Keratinocyte (primary cell): ENCODE measurements at regions not wholly inside any gene's neighbourhood (a gene's known extent, or its start where the extent isn't known, plus 50 kb on each side); places are given as distances from the start of the nearest gene placed in this dataset.

ENCODE experiments used
- DNase-seq: peaks from one replicate; pipeline ENCODE4 v3.0.0-alpha.2; 2011; ENCODE audit warnings: low read depth, missing footprints, low spot score
- FAIRE-seq: peaks from 2 replicates; lab custom pipeline; 2011; peaks lifted over from hg19 to GRCh38; lab: Jason Lieb, UNC
- H2AFZ ChIP-seq: 2 replicates; pipeline ENCODE4 v1.6.0; 2012; ENCODE audit warnings: low read length, control low read depth, inconsistent platforms; ENCODE audit not compliant: control insufficient read depth
- H3K27ac ChIP-seq: 2 replicates; pipeline ENCODE4 v1.5.1; 2011; ENCODE audit warnings: low read length; ENCODE audit not compliant: control insufficient read depth, insufficient read depth
- H3K27me3 ChIP-seq: 3 replicates; pipeline ENCODE4 v1.6.0; 2011; ENCODE audit warnings: low read length; ENCODE audit not compliant: control insufficient read depth, insufficient read depth; ENCODE audit errors: extremely low read depth
- H3K36me3 ChIP-seq, 2 experiments: 2 replicates in 1 of 2; 3 replicates in 1 of 2; pipeline ENCODE4 v1.5.1; 2011; ENCODE audit warnings: low read length in 2 of 2, mild to moderate bottlenecking in 1 of 2; ENCODE audit not compliant: control insufficient read depth in 2 of 2, insufficient read depth in 2 of 2; ENCODE audit errors: extremely low read depth in 1 of 2
- H3K4me1 ChIP-seq: 3 replicates; pipeline ENCODE4 v1.5.1; 2011; ENCODE audit warnings: low read length; ENCODE audit not compliant: control insufficient read depth, insufficient read depth; ENCODE audit errors: extremely low read depth
- H3K4me2 ChIP-seq: 3 replicates; pipeline ENCODE4 v1.6.0; 2011; ENCODE audit warnings: low read depth, low read length; ENCODE audit not compliant: control insufficient read depth, insufficient read depth; ENCODE audit errors: extremely low read depth
- H3K4me3 ChIP-seq, 3 experiments: fragments of 200-600 bp in 1 of 3; sonication (generic) in 1 of 3; 2 replicates in 2 of 3; 3 replicates in 1 of 3; pipeline ENCODE4 v1.5.1; 2011 to 2016; ENCODE audit warnings: low read length in 3 of 3, mild to moderate bottlenecking in 3 of 3, control low read depth in 2 of 3, inconsistent platforms in 1 of 3, low read depth in 1 of 3, mixed read lengths in 1 of 3, mixed run types in 1 of 3, moderate library complexity in 1 of 3; ENCODE audit not compliant: control insufficient read depth in 2 of 3, insufficient read depth in 2 of 3; ENCODE audit errors: extremely low read depth in 1 of 3
- H3K79me2 ChIP-seq: 2 replicates; pipeline ENCODE4 v1.6.0; 2012; ENCODE audit warnings: low read length; ENCODE audit not compliant: control insufficient read depth, insufficient read depth
- H3K9ac ChIP-seq: 3 replicates; pipeline ENCODE4 v1.6.0; 2011; ENCODE audit warnings: low read length; ENCODE audit not compliant: control insufficient read depth, insufficient read depth; ENCODE audit errors: extremely low read depth
- H3K9me1 ChIP-seq: 3 replicates; pipeline ENCODE4 v1.6.0; 2011; ENCODE audit warnings: low read length; ENCODE audit not compliant: control insufficient read depth, insufficient read depth; ENCODE audit errors: extremely low read depth
- H3K9me3 ChIP-seq: 2 replicates; pipeline ENCODE4 v1.5.1; 2012; ENCODE audit warnings: low read depth, low read length; ENCODE audit not compliant: control insufficient read depth
- H4K20me1 ChIP-seq: 3 replicates; pipeline ENCODE4 v1.6.0; 2011; ENCODE audit warnings: low read length; ENCODE audit not compliant: control insufficient read depth, insufficient read depth; ENCODE audit errors: extremely low read depth
- EZH2 ChIP-seq: IDR thresholded peaks from one replicate; pipeline ENCODE4 v1.6.1; 2012; ENCODE audit warnings: inconsistent platforms, mild to moderate bottlenecking, low read length, moderate library complexity
- dilution Hi-C: fragments of 300-500 bp; cut with MboI; formaldehyde crosslinking; loops from one replicate; pipeline ENCODE4 v1.7.0; 2020; ENCODE audit warnings: low sequenced_read_pairs; ENCODE audit not compliant: extremely low pct_ligation_motif_present
- TF ChIP-seq, protein P1 (sequence below), 3 experiments: IDR thresholded peaks in 1 of 3; conservative IDR thresholded peaks in 1 of 3; optimal IDR thresholded peaks in 1 of 3; 2 replicates in 2 of 3; 3 replicates in 1 of 3; pipeline versions ENCODE3 to v1.5.1; 2011; ENCODE audit warnings: low read length in 3 of 3, mild to moderate bottlenecking in 3 of 3, moderate library complexity in 2 of 3, control low read depth in 1 of 3, inconsistent platforms in 1 of 3; ENCODE audit not compliant: insufficient read depth in 2 of 3; ENCODE audit errors: extremely low read depth in 1 of 3

DNA sequence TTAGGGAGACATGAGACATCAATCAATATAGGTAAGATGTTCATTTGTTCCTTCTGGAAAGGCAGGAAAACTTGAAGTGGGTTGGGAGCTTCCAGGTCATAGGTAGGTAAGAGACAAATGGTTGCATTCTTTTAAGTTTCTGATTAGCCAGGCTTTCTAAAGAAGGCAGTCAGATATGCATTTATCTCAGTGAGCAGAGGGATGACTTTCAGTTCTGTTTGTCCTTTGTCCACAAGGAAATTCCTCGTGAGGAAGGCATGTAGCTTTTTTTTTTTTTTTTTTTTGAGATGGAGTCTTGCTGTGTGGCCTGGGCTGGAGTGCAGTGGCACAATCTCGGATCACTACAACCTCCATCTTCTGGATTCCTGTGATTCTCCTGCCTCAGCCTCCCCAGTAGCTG, 155.3 kb upstream of the ABCA1 start:
- DNase-seq: no peak
- no peak overlapping the region for H3K4me2 ChIP-seq
- no peak overlapping the region for H3K27ac ChIP-seq
- no peaks in the 10 kb centered on the region for H3K9me1 ChIP-seq
- H3K36me3 ChIP-seq: no peaks in the 10 kb centered on the region
- no peaks in the 10 kb centered on the region for H3K79me2 ChIP-seq
- H3K27me3 ChIP-seq: no peaks in the 10 kb centered on the region
- TF ChIP-seq, protein P1, sequence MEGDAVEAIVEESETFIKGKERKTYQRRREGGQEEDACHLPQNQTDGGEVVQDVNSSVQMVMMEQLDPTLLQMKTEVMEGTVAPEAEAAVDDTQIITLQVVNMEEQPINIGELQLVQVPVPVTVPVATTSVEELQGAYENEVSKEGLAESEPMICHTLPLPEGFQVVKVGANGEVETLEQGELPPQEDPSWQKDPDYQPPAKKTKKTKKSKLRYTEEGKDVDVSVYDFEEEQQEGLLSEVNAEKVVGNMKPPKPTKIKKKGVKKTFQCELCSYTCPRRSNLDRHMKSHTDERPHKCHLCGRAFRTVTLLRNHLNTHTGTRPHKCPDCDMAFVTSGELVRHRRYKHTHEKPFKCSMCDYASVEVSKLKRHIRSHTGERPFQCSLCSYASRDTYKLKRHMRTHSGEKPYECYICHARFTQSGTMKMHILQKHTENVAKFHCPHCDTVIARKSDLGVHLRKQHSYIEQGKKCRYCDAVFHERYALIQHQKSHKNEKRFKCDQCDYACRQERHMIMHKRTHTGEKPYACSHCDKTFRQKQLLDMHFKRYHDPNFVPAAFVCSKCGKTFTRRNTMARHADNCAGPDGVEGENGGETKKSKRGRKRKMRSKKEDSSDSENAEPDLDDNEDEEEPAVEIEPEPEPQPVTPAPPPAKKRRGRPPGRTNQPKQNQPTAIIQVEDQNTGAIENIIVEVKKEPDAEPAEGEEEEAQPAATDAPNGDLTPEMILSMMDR (optimal IDR thresholded peaks at IDR 0.05 in 1 of 3, IDR thresholded peaks at IDR 0.05 in 1 of 3, conservative IDR thresholded peaks at IDR 0.05 in 1 of 3; ENCODE audit: extremely low read depth in 1 of 3, insufficient read depth in 2 of 3, low read length in 3 of 3): no peak
- TF ChIP-seq EZH2: no peak
- H3K9me3 ChIP-seq: no peaks in the 10 kb centered on the region
- H3K4me3 ChIP-seq: no peak overlapping the region
- no peaks in the 10 kb centered on the region for H4K20me1 ChIP-seq
- dilution Hi-C loops: no loop called here
- no peak overlapping the region for H3K9ac ChIP-seq
- no peak overlapping the region for H2AFZ ChIP-seq
- peaks cover 8% of the 10 kb centered on the region for H3K4me1 ChIP-seq
- FAIRE-seq: no peak

DNA sequence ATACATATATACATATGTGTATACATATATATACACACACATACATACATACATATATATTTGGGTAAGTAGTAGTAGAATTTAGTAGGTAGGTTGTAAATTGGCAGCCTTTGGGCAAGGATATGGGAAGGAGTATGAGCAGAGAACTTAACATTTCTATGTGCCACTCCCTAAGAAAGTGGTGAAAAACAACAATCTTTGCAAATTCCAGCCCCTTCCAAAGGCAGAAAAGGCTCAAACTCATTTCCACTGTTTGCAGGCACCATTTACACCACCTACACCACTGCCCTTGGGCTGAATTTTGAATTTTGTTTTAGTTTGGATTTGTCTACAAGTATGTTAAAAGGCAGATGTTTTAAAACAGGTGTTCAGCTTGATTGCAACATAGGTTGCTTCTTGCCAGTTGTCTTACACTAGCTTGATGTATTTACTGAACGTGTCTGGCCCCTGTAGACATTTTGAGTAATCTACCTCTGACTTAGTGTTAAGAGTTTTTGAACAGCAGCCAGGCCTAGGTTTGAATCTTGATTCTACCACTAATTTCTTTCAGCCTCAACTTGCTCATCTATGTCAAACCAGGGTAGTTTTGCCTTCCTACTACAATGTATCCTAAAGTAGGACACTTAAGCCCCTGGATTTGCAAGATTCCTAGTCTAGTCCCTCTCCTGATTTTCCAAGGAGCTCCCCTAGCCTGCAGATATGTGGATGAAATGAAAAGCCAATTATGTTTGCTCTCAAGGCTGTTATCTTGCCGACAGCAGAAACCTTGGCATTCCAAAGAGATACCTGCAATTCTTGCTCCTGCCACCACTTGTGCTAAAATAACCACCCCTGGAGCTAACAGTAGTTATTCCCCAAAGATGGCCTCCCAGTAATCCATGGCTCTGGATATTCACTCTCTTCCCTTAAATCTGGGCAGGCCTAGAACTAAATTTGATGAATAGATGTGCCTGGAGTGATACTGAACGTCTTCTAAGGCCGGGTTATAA, 156.2 kb upstream of the SLC44A1 start:
- no peaks in the 10 kb centered on the region for H3K9me1 ChIP-seq
- no peaks in the 10 kb centered on the region for H3K4me1 ChIP-seq
- H3K79me2 ChIP-seq: no peaks in the 10 kb centered on the region
- H3K4me3 ChIP-seq: no peak overlapping the region
- TF ChIP-seq EZH2: no peak
- TF ChIP-seq, protein P1 (optimal IDR thresholded peaks at IDR 0.05 in 1 of 3, IDR thresholded peaks at IDR 0.05 in 1 of 3, conservative IDR thresholded peaks at IDR 0.05 in 1 of 3; ENCODE audit: extremely low read depth in 1 of 3, insufficient read depth in 2 of 3, low read length in 3 of 3): peak in 1 of 3 experiments; percentile 28
- no peak overlapping the region for H3K27ac ChIP-seq
- H3K4me2 ChIP-seq: no peak overlapping the region
- no peak overlapping the region for H3K9ac ChIP-seq
- no peaks in the 10 kb centered on the region for H3K27me3 ChIP-seq
- FAIRE-seq (no peak), DNase-seq (no peak)
- no peaks in the 10 kb centered on the region for H3K36me3 ChIP-seq
- H3K9me3 ChIP-seq: no peaks in the 10 kb centered on the region
- H2AFZ ChIP-seq: no peak overlapping the region
- dilution Hi-C loops: no loop called here
- H4K20me1 ChIP-seq: no peaks in the 10 kb centered on the region
